Suprapubic skin (tissue), 4 donors: ENCODE measurements at regions not wholly inside any gene's neighbourhood (a gene's known extent, or its start where the extent isn't known, plus 50 kb on each side); places are given as distances from the start of the nearest gene placed in this dataset.

Source experiments
- DNase-seq, 2 donors: peaks; one replicate each; pipeline ENCODE4 v3.0.0-alpha.2; 2019; ENCODE audit warnings: low spot score in 2 of 2
- H3K27ac ChIP-seq: fragments of 200-600 bp; sonication (generic); one replicate; pipeline ENCODE4 v1.5.1; 2019
- H3K27me3 ChIP-seq: fragments of 200-600 bp; sonication (generic); one replicate; pipeline ENCODE4 v1.5.1; 2019
- H3K36me3 ChIP-seq: fragments of 200-600 bp; sonication (generic); one replicate; pipeline ENCODE4 v1.5.1; 2019
- H3K4me1 ChIP-seq: fragments of 200-600 bp; sonication (generic); one replicate; pipeline ENCODE4 v1.5.1; 2019
- H3K4me3 ChIP-seq: fragments of 200-600 bp; sonication (generic); one replicate; pipeline ENCODE4 v1.5.1; 2019; ENCODE audit warnings: mild to moderate bottlenecking
- H3K9me3 ChIP-seq: fragments of 200-600 bp; sonication (generic); one replicate; pipeline ENCODE4 v1.5.1; 2019
- CTCF ChIP-seq, 2 donors: fragments of 200-600 bp in 1 of 2; fragments of 450-650 bp in 1 of 2; sonication (generic) in 1 of 2; IDR thresholded peaks; one replicate each; pipeline ENCODE4 v1.5.1; 2016 to 2019; ENCODE audit warnings: antibody characterized with exemption in 2 of 2, mild to moderate bottlenecking in 1 of 2, moderate library complexity in 1 of 2
- EP300 ChIP-seq: sonication (generic); formaldehyde crosslinking; IDR thresholded peaks from one replicate; pipeline ENCODE4 v1.6.1; 2017; ENCODE audit warnings: antibody characterized with exemption
- POLR2A ChIP-seq, 2 donors: fragments of 450-650 bp; IDR thresholded peaks; one replicate each; pipeline ENCODE4 v1.6.1; 2017; ENCODE audit warnings: antibody characterized with exemption in 2 of 2, mild to moderate bottlenecking in 2 of 2, moderate library complexity in 2 of 2
- POLR2AphosphoS5 ChIP-seq, 3 donors: sonication (generic); formaldehyde crosslinking; IDR thresholded peaks; one replicate each; pipeline ENCODE4 v1.6.1; 2017; ENCODE audit warnings: antibody characterized with exemption in 3 of 3
- WGBS: methylation state at CpG from one replicate; pipeline ENCODE4 v1.1.5; 2018; 5-methylcytosine and 5-hydroxymethylcytosine counted together

- WGBS, result 69% methylated on average over 3 of the region's 3 CpGs
- H3K27ac ChIP-seq, result no peak overlapping the region
- H3K9me3 ChIP-seq, result no peaks in the 10 kb centered on the region
- TF ChIP-seq POLR2AphosphoS5 (IDR thresholded peaks at IDR 0.05) (no peak), POLR2A (IDR thresholded peaks at IDR 0.05) (no peak), EP300 (no peak), CTCF (IDR thresholded peaks at IDR 0.05) (no peak)
- DNase-seq, result no peak
- H3K4me1 ChIP-seq, result no peaks in the 10 kb centered on the region
- H3K4me3 ChIP-seq, result no peak overlapping the region
- no peaks in the 10 kb centered on the region for H3K36me3 ChIP-seq
- no peaks in the 10 kb centered on the region for H3K27me3 ChIP-seq
Measured at GRCh38 chr12:28793581-28794151, 355.4 kb upstream of the FAR2 start.

- WGBS, result 58% methylated on average over 5 of the region's 5 CpGs
- Histone ChIP-seq H3K27ac (no peak overlapping the region), H3K9me3 (no peaks in the 10 kb centered on the region), H3K4me3 (no peak overlapping the region), H3K27me3 (no peaks in the 10 kb centered on the region), H3K4me1 (no peaks in the 10 kb centered on the region), H3K36me3 (no peaks in the 10 kb centered on the region)
- no peak for TF ChIP-seq CTCF (IDR thresholded peaks at IDR 0.05)
- no peak for TF ChIP-seq EP300
- TF ChIP-seq POLR2AphosphoS5 (IDR thresholded peaks at IDR 0.05), result no peak
- TF ChIP-seq POLR2A (IDR thresholded peaks at IDR 0.05), result no peak
- no peak for DNase-seq
Measured at GRCh38 chr12:28794211-28794610, 354.9 kb upstream of the FAR2 start.

GRCh38 chr12:28794786-28795185, 354.3 kb upstream of the FAR2 start:
- Histone ChIP-seq H3K4me1 (no peaks in the 10 kb centered on the region), H3K4me3 (no peak overlapping the region), H3K36me3 (no peaks in the 10 kb centered on the region), H3K27ac (no peak overlapping the region), H3K9me3 (no peaks in the 10 kb centered on the region), H3K27me3 (no peaks in the 10 kb centered on the region)
- TF ChIP-seq EP300 (no peak), POLR2AphosphoS5 (IDR thresholded peaks at IDR 0.05) (no peak), POLR2A (IDR thresholded peaks at IDR 0.05) (no peak), CTCF (IDR thresholded peaks at IDR 0.05) (no peak)
- DNase-seq, result no peak
- 71% methylated on average over 4 of the region's 4 CpGs for WGBS

- H3K36me3 ChIP-seq, result no peaks in the 10 kb centered on the region
- H3K27me3 ChIP-seq, result no peaks in the 10 kb centered on the region
- no peak for DNase-seq
- 22% methylated on average over 1 of the region's 1 CpG for WGBS
- H3K9me3 ChIP-seq, result no peaks in the 10 kb centered on the region
- TF ChIP-seq POLR2AphosphoS5 (IDR thresholded peaks at IDR 0.05) (no peak), POLR2A (IDR thresholded peaks at IDR 0.05) (no peak), CTCF (IDR thresholded peaks at IDR 0.05) (no peak), EP300 (no peak)
- H3K4me3 ChIP-seq, result no peak overlapping the region
- H3K4me1 ChIP-seq, result no peaks in the 10 kb centered on the region
- H3K27ac ChIP-seq, result no peak overlapping the region
Measured at GRCh38 chr12:28795311-28795710, 353.8 kb upstream of the FAR2 start.

GRCh38 chr12:28799348-28799747, 349.7 kb upstream of the FAR2 start:
- 92% methylated on average over 1 of the region's 1 CpG for WGBS
- H3K27me3 ChIP-seq, result no peaks in the 10 kb centered on the region
- DNase-seq, result no peak
- no peaks in the 10 kb centered on the region for H3K4me1 ChIP-seq
- no peaks in the 10 kb centered on the region for H3K9me3 ChIP-seq
- H3K36me3 ChIP-seq, result no peaks in the 10 kb centered on the region
- no peak overlapping the region for H3K27ac ChIP-seq
- no peak overlapping the region for H3K4me3 ChIP-seq
- TF ChIP-seq EP300 (no peak), POLR2AphosphoS5 (IDR thresholded peaks at IDR 0.05) (no peak), CTCF (IDR thresholded peaks at IDR 0.05) (no peak), POLR2A (IDR thresholded peaks at IDR 0.05) (no peak)
